GM12865 (cell line): ENCODE measurements at regions not wholly inside any gene's neighbourhood (a gene's known extent, or its start where the extent isn't known, plus 50 kb on each side); places are given as distances from the start of the nearest gene placed in this dataset.
A peak's percentile ranks its signal among the peaks of the same experiment; 100 is the strongest.

Experiments
- DNase-seq: peaks from one replicate; pipeline ENCODE4 v3.0.0; 2010; ENCODE audit warnings: low read depth
- H3K4me3 ChIP-seq: 2 replicates; pipeline ENCODE4 v1.5.1; 2011; ENCODE audit warnings: mild to moderate bottlenecking, low read depth, low read length, control low read depth
- CTCF ChIP-seq: IDR thresholded peaks from 2 replicates; pipeline ENCODE4 v1.5.1; 2011; ENCODE audit warnings: low read length, control low read depth, low read depth, inconsistent platforms; ENCODE audit not compliant: insufficient read depth; ENCODE audit errors: missing control alignments

GRCh38 chr20:57891014-57891413 is 181.2 kb upstream of the PMEPA1 start:
- no peak for DNase-seq
- TF ChIP-seq CTCF = no peak
- H3K4me3 ChIP-seq = no peak overlapping the region

GRCh38 chr20:57890202-57890800 is 180.5 kb upstream of the PMEPA1 start:
- no peak for DNase-seq
- no peak overlapping the region for H3K4me3 ChIP-seq
- TF ChIP-seq CTCF = no peak

GRCh38 chr20:57888591-57888990 is 178.8 kb upstream of the PMEPA1 start:
- TF ChIP-seq CTCF = no peak
- DNase-seq = no peak
- no peak overlapping the region for H3K4me3 ChIP-seq

- no peak overlapping the region for H3K4me3 ChIP-seq
- no peak for DNase-seq
- TF ChIP-seq CTCF = no peak
Measured at GRCh38 chr20:57884956-57885355, 175.1 kb upstream of the PMEPA1 start.

- no peak for TF ChIP-seq CTCF
Measured at GRCh38 chr20:57883761-57884160, 173.9 kb upstream of the PMEPA1 start.

GRCh38 chr20:57883224-57883623 is 173.4 kb upstream of the PMEPA1 start:
- DNase-seq = no peak
- no peak for TF ChIP-seq CTCF
- H3K4me3 ChIP-seq = no peak overlapping the region

More at GRCh38 chr20:57883761-57884160, 173.9 kb upstream of the PMEPA1 start:
- no peak overlapping the region for H3K4me3 ChIP-seq
- peak; percentile 5 for DNase-seq
